GM21619 (cell line): ENCODE measurements at regions not wholly inside any gene's neighbourhood (a gene's known extent, or its start where the extent isn't known, plus 50 kb on each side); places are given as distances from the start of the nearest gene placed in this dataset.
A peak's percentile ranks its signal among the peaks of the same experiment; 100 is the strongest.

Source experiments
- ATAC-seq: cut with Tn5 transposase; IDR thresholded peaks from one replicate; pipeline ENCODE4 v1.9.1; 2021; ENCODE audit not compliant: unreplicated experiment

GRCh38 chr7:18151422-18151821 lies 123.8 kb upstream of the PRPS1L1 start:
- no peak for ATAC-seq

DNA sequence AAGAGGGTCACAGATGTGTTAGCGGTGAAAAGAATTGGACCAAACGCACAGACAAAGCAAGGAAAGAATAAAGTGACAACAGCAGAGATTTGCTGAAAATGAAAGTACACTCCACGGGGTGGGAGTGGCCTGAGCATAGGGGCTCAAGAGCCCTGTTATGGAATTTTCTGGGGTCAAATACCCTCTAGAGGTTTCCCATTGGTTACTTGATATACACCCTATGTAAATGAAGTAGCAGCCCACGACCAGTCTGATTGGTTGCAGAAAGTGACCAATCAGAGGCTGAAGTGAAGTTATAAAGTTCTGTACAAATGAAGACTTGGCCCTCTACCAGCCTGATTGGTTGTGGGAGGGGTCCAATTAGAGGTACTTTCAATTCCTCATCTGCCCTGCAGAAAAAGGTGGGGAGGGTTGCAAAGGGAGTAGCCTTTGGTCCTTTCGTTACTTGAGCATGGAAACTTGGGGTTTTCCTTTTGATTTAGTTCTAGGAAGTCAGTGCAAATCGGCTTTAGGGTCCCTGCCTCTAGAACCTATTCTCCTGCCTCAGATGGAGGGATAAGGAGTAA lies 125.6 kb upstream of the PRPS1L1 start:
- ATAC-seq: no peak

- ATAC-seq: no peak
Measured at GRCh38 chr7:18154726-18155125, 127.1 kb upstream of the PRPS1L1 start.

- ATAC-seq: no peak
Measured at GRCh38 chr7:18157233-18157632, 129.6 kb upstream of the PRPS1L1 start.

DNA sequence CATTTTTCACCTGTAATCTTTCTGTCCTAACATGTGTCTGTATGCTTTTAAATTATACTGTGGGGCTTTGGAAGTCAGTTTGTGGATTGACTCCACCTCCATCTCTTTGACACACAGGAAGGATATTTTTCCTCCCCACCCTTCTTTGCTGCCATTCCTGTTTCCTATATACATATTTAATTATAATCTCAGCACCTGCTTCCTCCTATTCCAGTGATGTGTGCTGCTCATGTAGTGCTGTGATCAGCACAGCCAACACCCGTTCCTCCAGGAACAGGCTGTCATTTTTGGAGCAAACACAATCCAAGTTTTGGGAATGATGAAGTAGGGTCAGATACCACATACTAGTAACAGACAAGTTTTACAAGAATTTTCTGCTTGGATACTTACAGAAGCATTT lies 135.0 kb upstream of the PRPS1L1 start:
- ATAC-seq: no peak

DNA sequence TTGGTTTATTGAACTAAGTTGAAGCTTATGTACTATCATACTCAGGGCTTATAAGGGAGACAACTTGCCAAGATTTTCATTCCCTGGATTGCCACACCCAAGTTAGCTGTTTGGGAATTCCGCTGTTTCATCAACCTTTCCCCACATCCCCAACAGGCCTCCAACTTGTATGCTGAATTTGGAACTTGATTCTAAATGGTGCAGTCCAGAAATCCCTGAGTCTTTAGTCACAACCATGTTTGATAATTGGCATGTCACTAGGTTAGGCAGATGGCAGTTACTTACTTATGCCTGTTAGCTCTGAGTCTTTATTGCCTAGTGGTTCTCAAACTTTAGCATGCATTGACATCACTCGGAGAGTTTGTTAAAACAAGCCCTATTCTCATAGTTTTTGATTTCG lies 135.4 kb upstream of the PRPS1L1 start:
- no peak for ATAC-seq

DNA sequence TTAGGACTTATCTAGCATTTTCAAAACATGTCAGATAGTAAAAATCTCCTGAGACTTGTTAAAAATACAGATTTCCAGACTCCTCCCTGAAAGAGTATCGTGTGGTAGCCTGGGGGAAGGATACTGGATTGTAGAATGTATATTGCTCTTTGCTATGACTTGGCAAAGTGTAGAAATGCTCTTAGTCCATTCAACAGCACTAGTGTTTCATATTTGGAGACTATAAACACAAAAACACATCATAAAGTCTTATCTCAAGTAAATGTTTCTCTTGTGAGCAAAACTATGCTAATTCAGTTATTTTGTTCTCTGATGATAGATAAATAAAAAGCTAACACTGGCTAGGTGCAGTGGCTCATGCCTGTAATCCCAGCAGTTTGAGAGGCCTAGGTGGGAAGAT lies 137.5 kb upstream of the PRPS1L1 start:
- no peak for ATAC-seq

DNA sequence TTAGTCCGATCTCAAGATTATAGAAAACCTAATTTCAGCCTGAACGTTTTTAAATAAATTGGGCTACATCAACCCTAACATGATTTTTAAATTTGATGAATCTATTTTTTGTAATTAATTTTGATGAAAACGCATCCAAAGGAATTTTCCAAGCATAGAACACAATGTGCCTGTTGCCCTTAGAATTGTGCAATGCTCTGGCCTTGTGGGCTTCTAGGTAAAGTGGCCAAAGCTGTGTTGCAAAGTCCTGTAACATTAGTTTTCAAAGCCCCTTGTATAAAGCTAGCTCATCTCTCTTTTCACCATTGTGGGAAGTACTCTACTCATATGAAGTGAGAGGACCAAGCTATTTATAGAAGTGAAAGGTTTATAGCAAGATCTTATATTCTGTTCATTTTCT lies 138.4 kb upstream of the PRPS1L1 start:
- ATAC-seq: no peak

GRCh38 chr7:18167815-18168214 lies 140.2 kb upstream of the PRPS1L1 start:
- no peak for ATAC-seq

- ATAC-seq: no peak
Measured at GRCh38 chr7:18174996-18175395, 147.3 kb upstream of the PRPS1L1 start.

DNA sequence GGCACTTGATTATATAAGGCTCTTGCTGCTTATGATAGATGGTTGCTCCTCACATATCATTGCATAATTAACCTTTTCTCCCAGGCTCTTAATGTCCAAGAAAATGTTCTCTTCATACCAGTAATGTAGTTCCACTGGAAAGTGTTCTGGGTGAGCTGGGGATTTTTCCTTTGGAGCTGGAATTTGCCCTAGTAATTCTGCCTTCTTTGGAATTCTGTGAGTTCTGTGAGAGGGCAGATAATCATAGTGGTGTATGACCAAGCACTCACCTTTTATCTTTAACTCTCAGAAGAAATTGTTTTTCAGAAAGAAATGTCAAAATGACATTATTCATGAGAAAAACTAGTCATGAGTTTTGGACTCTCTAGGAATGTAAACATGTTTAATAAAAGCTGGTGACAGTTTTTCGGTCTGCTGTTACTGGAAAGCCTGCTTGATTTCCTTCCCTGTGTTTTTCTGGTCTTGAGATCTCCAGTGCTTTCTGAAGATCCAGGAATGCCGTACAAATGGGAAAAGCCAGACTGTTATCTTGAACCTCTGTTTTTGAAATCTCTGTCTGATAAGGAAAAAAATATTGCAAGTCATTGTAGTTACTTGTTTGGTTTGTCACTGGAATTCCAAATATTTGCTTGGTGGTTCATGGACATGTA lies 148.3 kb upstream of the PRPS1L1 start:
- ATAC-seq: no peak

DNA sequence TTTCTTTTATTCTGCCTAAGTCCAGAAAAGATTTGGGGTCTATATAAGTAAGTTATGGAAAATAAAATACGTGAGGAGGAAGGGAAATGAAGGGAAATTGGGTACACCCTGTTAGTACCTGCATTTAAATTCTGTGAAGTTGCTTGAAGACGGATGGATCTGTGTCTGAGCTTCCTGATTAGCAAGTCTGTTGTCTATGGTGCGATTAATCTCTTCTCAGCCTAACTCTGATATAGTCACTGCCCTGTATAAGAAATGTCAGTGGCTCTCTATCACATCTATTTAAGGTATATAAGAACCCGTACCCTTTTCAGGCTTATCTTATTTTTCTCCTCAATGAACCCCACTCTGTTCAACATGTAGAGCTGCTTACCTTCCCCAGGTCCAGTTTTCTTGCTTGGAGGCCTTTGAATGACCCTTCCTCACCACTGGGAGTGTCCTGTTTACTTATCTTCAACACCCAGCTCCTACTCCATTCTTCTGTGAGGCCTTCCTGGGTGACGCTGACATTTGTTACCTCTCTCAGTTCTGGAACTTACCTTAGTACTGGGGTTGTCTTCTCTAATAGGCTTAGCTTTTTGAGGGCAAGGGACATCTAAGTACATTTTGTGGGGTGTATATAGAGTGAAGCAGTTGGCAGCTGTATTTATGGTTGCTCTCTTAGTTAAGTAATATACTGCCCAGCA lies 149.6 kb upstream of the PRPS1L1 start:
- no peak for ATAC-seq

DNA sequence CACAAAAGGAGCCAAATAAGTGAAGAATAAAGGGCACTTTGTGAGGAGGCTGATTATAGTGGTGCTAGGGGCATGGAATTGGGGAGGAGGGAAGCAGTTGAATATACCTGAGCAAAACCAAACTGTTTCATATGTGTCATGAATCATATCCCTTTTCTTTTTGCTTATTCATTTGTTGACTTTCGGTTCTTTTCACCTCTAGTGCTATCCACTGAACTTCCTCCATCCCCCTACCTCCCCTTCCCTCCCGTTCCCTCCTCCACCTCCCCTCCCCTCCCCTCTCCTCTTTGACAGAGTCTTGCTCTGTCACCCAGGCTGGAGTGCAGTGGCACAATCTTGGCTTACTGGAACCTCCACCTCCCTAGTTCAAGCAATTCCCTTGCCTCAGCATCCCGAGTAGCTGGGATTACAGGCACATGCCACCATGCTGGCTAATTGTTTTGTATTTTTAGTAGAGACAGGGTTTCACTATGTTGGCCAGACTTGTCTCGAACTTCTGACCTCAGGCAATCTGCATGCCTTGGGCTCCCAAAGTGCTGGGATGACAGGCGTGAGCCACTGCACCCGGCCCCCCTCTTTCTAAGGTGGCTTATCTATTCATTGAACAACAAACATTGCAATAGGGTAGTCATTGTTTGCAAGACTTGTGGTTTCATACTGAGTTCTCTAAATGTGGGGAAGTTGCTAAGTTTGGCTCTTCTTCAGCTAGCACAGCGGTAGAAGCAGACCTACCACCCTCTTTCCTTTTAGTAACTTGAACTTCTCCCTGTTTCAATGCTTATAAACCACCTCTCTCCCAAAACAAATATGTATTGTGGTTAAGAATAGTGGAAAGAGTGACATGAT lies 150.4 kb upstream of the PRPS1L1 start:
- ATAC-seq: peak; percentile 88

DNA sequence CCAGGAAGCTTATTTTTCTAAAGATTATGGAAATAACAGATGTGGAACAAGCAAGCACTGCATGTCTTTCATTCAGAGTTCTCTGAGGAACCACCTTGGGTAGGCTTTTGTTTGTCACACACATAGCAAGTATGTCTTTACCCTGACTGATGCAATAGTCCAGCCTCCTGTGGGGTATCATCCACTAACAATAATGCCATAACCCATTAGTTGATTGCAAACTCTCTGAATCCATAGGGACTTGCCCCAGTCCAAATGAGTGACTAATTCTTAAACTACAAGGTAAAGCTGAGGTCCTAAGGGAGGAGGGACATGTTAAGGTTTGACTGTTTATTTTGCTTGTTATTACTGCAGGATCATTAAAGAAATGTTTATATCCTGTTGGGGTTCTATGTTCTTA lies 151.4 kb upstream of the PRPS1L1 start:
- ATAC-seq: no peak

GRCh38 chr7:18180685-18181084 lies 153.0 kb upstream of the PRPS1L1 start:
- ATAC-seq: no peak

DNA sequence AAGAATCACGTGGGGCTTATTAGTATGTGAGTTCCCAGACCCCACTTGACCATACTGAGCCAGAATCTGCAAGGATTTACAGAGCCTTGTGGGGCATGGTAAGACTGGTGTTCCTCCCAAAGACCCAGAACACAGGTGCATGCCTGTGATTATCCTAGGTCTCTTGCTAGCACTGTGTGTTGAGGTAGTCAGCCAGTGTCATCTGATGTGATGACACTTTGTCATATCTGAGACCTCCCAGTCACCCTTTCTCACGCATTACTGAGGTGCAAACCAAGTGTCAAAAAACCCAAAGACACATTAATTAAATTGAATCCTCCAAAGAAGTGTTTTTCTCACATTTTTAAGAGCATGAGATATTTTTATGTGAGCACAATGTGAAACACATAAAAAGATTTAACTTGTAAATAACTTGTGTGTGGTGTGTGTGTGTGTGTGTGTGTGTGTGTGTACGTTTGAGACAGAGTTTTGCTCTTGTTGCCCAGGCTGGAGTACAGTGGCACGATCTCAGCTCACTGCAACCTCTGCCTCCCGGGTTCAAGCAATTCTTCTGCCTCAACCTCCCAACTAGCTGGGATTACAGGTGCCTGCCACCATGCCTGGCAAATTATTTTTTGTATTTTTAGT lies 162.0 kb upstream of the PRPS1L1 start:
- no peak for ATAC-seq

DNA sequence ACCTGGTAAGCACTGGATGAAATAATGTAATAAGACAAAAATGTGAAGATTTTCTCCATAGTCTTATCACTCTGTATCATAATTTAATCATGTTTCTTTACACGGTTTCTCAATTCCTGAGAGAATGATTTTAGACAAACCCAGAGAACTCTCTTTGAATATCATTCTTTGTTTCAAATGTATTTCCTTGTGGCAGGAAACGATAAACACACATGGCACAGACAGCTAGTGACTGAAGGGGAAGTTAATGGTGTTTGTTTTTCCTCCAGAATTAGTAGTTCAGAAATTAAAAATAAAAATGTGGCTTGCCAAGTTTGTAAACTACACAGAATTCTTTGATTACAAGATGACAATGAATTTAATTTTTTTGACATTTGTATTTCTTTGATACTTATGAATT lies 163.7 kb upstream of the PRPS1L1 start:
- no peak for ATAC-seq

DNA sequence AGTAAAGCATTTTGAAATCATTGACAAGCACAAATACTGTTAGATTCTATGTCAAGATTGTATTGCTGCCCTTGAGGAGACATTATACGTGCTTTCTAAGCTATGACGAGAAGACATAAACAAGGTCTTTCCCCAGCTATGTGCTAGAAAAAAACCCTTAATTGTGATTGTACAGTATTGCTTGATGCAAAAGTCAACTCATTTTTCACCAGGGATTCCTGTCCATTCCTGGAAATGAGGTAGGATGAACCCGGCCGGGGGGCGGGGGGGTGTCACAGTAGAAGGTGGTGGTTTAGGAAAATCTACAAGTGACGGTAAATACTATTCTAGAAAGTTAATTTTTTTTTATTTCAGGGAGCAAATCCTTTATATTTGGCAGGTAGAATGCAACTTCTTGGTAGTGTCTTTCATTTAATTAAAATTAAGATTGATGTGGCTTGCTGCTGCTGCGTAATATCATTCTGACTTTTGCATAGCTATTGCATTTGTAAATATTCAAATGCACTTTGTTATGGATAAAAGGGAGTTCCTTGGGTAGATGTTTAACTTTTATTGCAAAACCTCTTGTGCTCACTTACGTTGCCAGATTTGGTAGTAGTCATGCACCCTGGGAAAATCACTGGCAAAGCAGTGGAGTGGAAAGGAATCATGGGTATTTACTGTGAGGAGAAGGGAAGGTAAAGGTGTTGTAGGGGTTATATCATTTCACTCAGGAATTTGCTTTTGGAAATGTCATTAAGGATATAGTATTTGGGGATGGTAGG lies 164.4 kb upstream of the PRPS1L1 start:
- ATAC-seq: no peak

GRCh38 chr7:18194616-18195015 lies 167.0 kb upstream of the PRPS1L1 start:
- no peak for ATAC-seq

DNA sequence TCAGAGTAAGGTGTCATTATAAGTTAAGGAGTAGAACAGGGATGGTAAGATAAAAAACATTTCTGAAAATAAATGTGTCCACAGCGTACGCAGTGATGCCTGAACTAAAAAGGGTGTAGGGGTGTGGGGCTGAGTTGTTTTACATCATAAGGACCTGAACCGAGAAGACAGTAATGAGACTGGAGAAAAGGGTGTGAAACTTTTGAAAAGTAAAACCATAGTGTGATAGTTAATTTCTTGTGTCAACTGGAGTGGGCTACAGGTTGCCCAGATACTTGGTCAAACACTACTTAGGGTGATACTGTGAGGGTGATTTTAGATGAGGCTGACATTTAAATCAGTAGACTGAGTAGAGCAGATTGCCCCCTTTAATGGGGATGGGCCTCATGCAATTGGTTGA lies 169.0 kb upstream of the PRPS1L1 start:
- no peak for ATAC-seq

- ATAC-seq: no peak
Measured at GRCh38 chr7:18198868-18199267, 171.2 kb upstream of the PRPS1L1 start.
